IMR-90 (cell line): ENCODE measurements at regions not wholly inside any gene's neighbourhood (a gene's known extent, or its start where the extent isn't known, plus 50 kb on each side); places are given as distances from the start of the nearest gene placed in this dataset.

Source experiments
- ATAC-seq: fragments of 200-7000 bp; cut with Tn5 transposase; 2 replicates; pipeline ENCODE4 v1.9.1; 2020; ENCODE audit warnings: low read depth, mild to moderate bottlenecking, moderate library complexity
- BruUV-seq: library from RNA; stranded (reverse); fragments of 400-500 nt; replicated peaks from 2 replicates; lab custom pipeline; 2021; lab: Mats Ljungman, UMichigan
- CTCF ChIA-PET: fragments of 300-600 bp; formaldehyde crosslinking; extraction: SDS; loops from one replicate; lab custom pipeline; 2021; ENCODE audit warnings: antibody characterized with exemption; lab: Yijun Ruan, JAX
- POLR2A ChIA-PET: fragments of 300-600 bp; sonication (Branson Sonifier 250); formaldehyde crosslinking; loops from one replicate; lab custom pipeline; 2022; ENCODE audit warnings: antibody characterized with exemption; ENCODE audit not compliant: unreplicated experiment; lab: Charles Lee
- DNase-seq: peaks from one replicate; pipeline ENCODE4 v3.0.0; 2013
- H2AFZ ChIP-seq: replicated peaks from 2 replicates; pipeline ENCODE3; 2013; ENCODE audit warnings: low read length, mild to moderate bottlenecking; ENCODE audit not compliant: poor library complexity
- H2AK5ac ChIP-seq: 2 replicates; pipeline ENCODE4 v1.6.1; 2013; ENCODE audit warnings: low read depth, low read length, inconsistent platforms
- H2AK9ac ChIP-seq: replicated peaks from 2 replicates; pipeline ENCODE3; 2013; ENCODE audit warnings: mild to moderate bottlenecking, low read depth, low read length, moderate library complexity; ENCODE audit not compliant: poor library complexity
- H2BK120ac ChIP-seq: 2 replicates; pipeline ENCODE4 v1.6.1; 2013; ENCODE audit warnings: low read depth, low read length, inconsistent platforms
- H2BK15ac ChIP-seq: 3 replicates; pipeline ENCODE4 v1.6.1; 2013; ENCODE audit warnings: low read depth, low read length, inconsistent platforms
- H2BK20ac ChIP-seq: 2 replicates; pipeline ENCODE4 v1.6.1; 2013; ENCODE audit warnings: low read depth, mild to moderate bottlenecking, inconsistent platforms, low read length, moderate library complexity
- H2BK5ac ChIP-seq: 2 replicates; pipeline ENCODE4 v1.6.1; 2013; ENCODE audit warnings: mild to moderate bottlenecking, low read depth, low read length, inconsistent platforms; ENCODE audit not compliant: poor library complexity, severe bottlenecking
- H3K14ac ChIP-seq: replicated peaks from 2 replicates; pipeline ENCODE4 v1.6.1; 2013; ENCODE audit warnings: low read depth, low read length, inconsistent platforms
- H3K18ac ChIP-seq: 2 replicates; pipeline ENCODE4 v1.6.1; 2013; ENCODE audit warnings: low read depth, low read length, control low read depth
- H3K23ac ChIP-seq: 2 replicates; pipeline ENCODE4 v1.6.1; 2013; ENCODE audit warnings: low read depth, low read length, inconsistent platforms
- H3K27ac ChIP-seq: 2 replicates; pipeline ENCODE4 v1.5.1; 2013; ENCODE audit warnings: mild to moderate bottlenecking, control low read depth, low read length; ENCODE audit not compliant: insufficient read depth
- H3K27me3 ChIP-seq: 2 replicates; pipeline ENCODE4 v1.6.1; 2013; ENCODE audit warnings: low read length; ENCODE audit not compliant: control insufficient read depth, insufficient read depth
- H3K36me3 ChIP-seq: 2 replicates; pipeline ENCODE4 v1.6.1; 2013; ENCODE audit warnings: low read length, mixed read lengths; ENCODE audit not compliant: control insufficient read depth, insufficient read depth
- H3K4ac ChIP-seq: 2 replicates; pipeline ENCODE4 v1.6.1; 2013; ENCODE audit warnings: low read depth, low read length, inconsistent platforms
- H3K4me1 ChIP-seq: 2 replicates; pipeline ENCODE4 v1.6.1; 2013; ENCODE audit warnings: low read length, mixed read lengths; ENCODE audit not compliant: control insufficient read depth, insufficient read depth
- H3K4me2 ChIP-seq: 2 replicates; pipeline ENCODE4 v1.6.1; 2013; ENCODE audit warnings: low read depth, mild to moderate bottlenecking, control low read depth, low read length, moderate library complexity
- H3K4me3 ChIP-seq: 2 replicates; pipeline ENCODE4 v1.5.1; 2013; ENCODE audit warnings: low read depth, mild to moderate bottlenecking, control low read depth, low read length, moderate library complexity; ENCODE audit not compliant: insufficient read depth
- H3K56ac ChIP-seq: 2 replicates; pipeline ENCODE4 v1.6.1; 2013; ENCODE audit warnings: low read length, inconsistent platforms; ENCODE audit not compliant: insufficient read depth; ENCODE audit errors: extremely low read depth
- H3K79me1 ChIP-seq, 2 experiments: 2 replicates each; pipeline ENCODE4 v1.6.1; 2013; ENCODE audit warnings: low read length in 2 of 2, inconsistent platforms in 1 of 2, low read depth in 1 of 2
- H3K9ac ChIP-seq: 2 replicates; pipeline ENCODE4 v1.6.1; 2013; ENCODE audit warnings: low read depth, low read length, control low read depth
- H3K9me1 ChIP-seq: 2 replicates; pipeline ENCODE4 v1.6.1; 2013; ENCODE audit warnings: low read length, inconsistent platforms; ENCODE audit not compliant: insufficient read depth
- H3K9me3 ChIP-seq: 2 replicates; pipeline ENCODE4 v1.6.1; 2013; ENCODE audit warnings: low read length; ENCODE audit not compliant: control insufficient read depth, insufficient read depth
- H4K20me1 ChIP-seq: 2 replicates; pipeline ENCODE4 v1.6.1; 2013; ENCODE audit warnings: low read length, inconsistent platforms; ENCODE audit not compliant: insufficient read depth
- H4K5ac ChIP-seq: 2 replicates; pipeline ENCODE4 v1.6.1; 2013; ENCODE audit warnings: mild to moderate bottlenecking, low read depth, low read length, control low read depth
- H4K8ac ChIP-seq, 2 experiments: 2 replicates each; pipeline ENCODE4 v1.6.1; 2013; ENCODE audit warnings: low read depth in 2 of 2, low read length in 2 of 2, control low read depth in 1 of 2, inconsistent platforms in 1 of 2
- H4K91ac ChIP-seq: 2 replicates; pipeline ENCODE4 v1.6.1; 2013; ENCODE audit warnings: low read depth, low read length, inconsistent platforms; ENCODE audit not compliant: insufficient read depth
- BHLHE40 ChIP-seq: fragments of 150-350 bp; IDR thresholded peaks from 2 replicates; pipeline ENCODE4 v1.6.1; 2016; ENCODE audit warnings: mild to moderate bottlenecking, low read depth, low read length
- CHD1 ChIP-seq: IDR thresholded peaks from 2 replicates; pipeline ENCODE4 v1.6.1; 2012; ENCODE audit warnings: low read depth, low read length, improper control_type of control experiment
- FOS ChIP-seq: fragments of 150-350 bp; IDR thresholded peaks from 2 replicates; pipeline ENCODE4 v1.6.1; 2016; ENCODE audit warnings: low read depth, low read length
- MAFK ChIP-seq: IDR thresholded peaks from 2 replicates; pipeline ENCODE4 v1.6.1; 2012; ENCODE audit warnings: low read depth, low read length, improper control_type of control experiment
- MAZ ChIP-seq: IDR thresholded peaks from 2 replicates; pipeline ENCODE4 v1.6.1; 2012; ENCODE audit warnings: low read depth, mild to moderate bottlenecking, low read length, improper control_type of control experiment, moderate library complexity, borderline replicate concordance
- MXI1 ChIP-seq: IDR thresholded peaks from 2 replicates; pipeline ENCODE4 v1.6.1; 2012; ENCODE audit warnings: low read depth, mild to moderate bottlenecking, low read length, moderate library complexity, borderline replicate concordance
- NFE2L2 ChIP-seq: fragments of 150-350 bp; IDR thresholded peaks from 2 replicates; pipeline ENCODE4 v1.6.1; 2016; ENCODE audit warnings: low read depth, mild to moderate bottlenecking, low read length
- POLR2A ChIP-seq: IDR thresholded peaks from 2 replicates; pipeline ENCODE4 v1.6.1; 2012; ENCODE audit warnings: mild to moderate bottlenecking, low read depth, low read length
- RAD21 ChIP-seq: IDR thresholded peaks from 2 replicates; pipeline ENCODE4 v1.6.1; 2012; ENCODE audit warnings: low read length, improper control_type of control experiment
- RCOR1 ChIP-seq: IDR thresholded peaks from 2 replicates; pipeline ENCODE4 v1.6.1; 2012; ENCODE audit warnings: mild to moderate bottlenecking, low read length, improper control_type of control experiment; ENCODE audit not compliant: insufficient replicate concordance
- RFX5 ChIP-seq: IDR thresholded peaks from 2 replicates; pipeline ENCODE4 v1.8.0; 2012; ENCODE audit warnings: low read depth, mild to moderate bottlenecking, low read length, moderate library complexity
- SMC3 ChIP-seq: fragments of 150-350 bp; IDR thresholded peaks from 2 replicates; pipeline ENCODE4 v1.6.1; 2016; ENCODE audit warnings: low read depth, mild to moderate bottlenecking, antibody characterized with exemption, low read length, moderate library complexity
- USF2 ChIP-seq: fragments of 150-350 bp; IDR thresholded peaks from 2 replicates; pipeline ENCODE4 v1.6.1; 2017; ENCODE audit warnings: mild to moderate bottlenecking, antibody characterized with exemption, low read length, low read depth
- WGBS, 2 experiments: methylation state at CpG; one replicate each; pipeline versions ENCODE4 v1.1.5 to v1.1.7; 2013; ENCODE audit warnings: missing lambda C conversion rate in 2 of 2; ENCODE audit not compliant: insufficient read length in 1 of 2; ENCODE audit errors: extremely low coverage in 2 of 2; 5-methylcytosine and 5-hydroxymethylcytosine counted together
- dilution Hi-C: fragments of 300-500 bp; cut with HindIII; formaldehyde crosslinking; loops from one replicate; pipeline ENCODE4 v1.14.3; 2018; ENCODE audit warnings: low sequenced_read_pairs; ENCODE audit not compliant: unreplicated experiment
- in situ Hi-C: fragments of 300-500 bp; cut with MboI; formaldehyde crosslinking; loops from 3 replicates; pipeline ENCODE4 v1.14.3; 2019; ENCODE audit warnings: low sequenced_read_pairs, inconsistent platforms, mixed read lengths
- intact Hi-C: fragments of 100-400 bp; cut with micrococcal nuclease; formaldehyde crosslinking; loops from 2 replicates; pipeline ENCODE4 v1.10.0; 2022
- TF ChIP-seq, protein P1 (sequence below): conservative IDR thresholded peaks from 2 replicates; pipeline ENCODE4 v1.5.1; 2012; ENCODE audit warnings: mild to moderate bottlenecking, low read depth, low read length, improper control_type of control experiment
- TF ChIP-seq, protein P2 (sequence below): fragments of 150-350 bp; IDR thresholded peaks from 2 replicates; pipeline ENCODE4 v1.6.1; 2016; ENCODE audit warnings: low read depth, mild to moderate bottlenecking, low read length, moderate library complexity, borderline replicate concordance

GRCh38 chr21:35169574-35169973 lies 120.5 kb upstream of the RUNX1 start:
- no peaks in the 10 kb centered on the region for H3K27me3 ChIP-seq
- no peak overlapping the region for H2BK20ac ChIP-seq
- no peak overlapping the region for H3K18ac ChIP-seq
- H2BK15ac ChIP-seq, result no peak overlapping the region
- no TSS peak for BruUV-seq
- no peaks in the 10 kb centered on the region for H3K79me1 ChIP-seq
- H3K14ac ChIP-seq, result no peak overlapping the region
- no peaks in the 10 kb centered on the region for H3K9me3 ChIP-seq
- DNase-seq, result no peak
- H2AK9ac ChIP-seq, result no peak overlapping the region
- H4K91ac ChIP-seq, result no peak overlapping the region
- no peak overlapping the region for H3K4ac ChIP-seq
- H3K27ac ChIP-seq, result no peak overlapping the region
- no peak overlapping the region for H3K9ac ChIP-seq
- no peak overlapping the region for H3K4me2 ChIP-seq
- POLR2A ChIA-PET, result no interaction called here
- in situ Hi-C loops (no loop called here), intact Hi-C loops (no loop called here), dilution Hi-C loops (no loop called here)
- H2BK5ac ChIP-seq, result no peak overlapping the region
- no peak overlapping the region for H2AFZ ChIP-seq
- H4K5ac ChIP-seq, result no peak overlapping the region
- no peak overlapping the region for H3K4me3 ChIP-seq
- no peaks in the 10 kb centered on the region for H4K20me1 ChIP-seq
- H3K9me1 ChIP-seq, result no peaks in the 10 kb centered on the region
- H2AK5ac ChIP-seq, result no peak overlapping the region
- no peak overlapping the region for H2BK120ac ChIP-seq
- no CpG with 5 or more reads among the region's 1 CpG for WGBS, 2 experiments
- CTCF ChIA-PET, result no interaction called here
- H3K36me3 ChIP-seq, result no peaks in the 10 kb centered on the region
- H3K56ac ChIP-seq, result no peak overlapping the region
- TF ChIP-seq, protein P1, sequence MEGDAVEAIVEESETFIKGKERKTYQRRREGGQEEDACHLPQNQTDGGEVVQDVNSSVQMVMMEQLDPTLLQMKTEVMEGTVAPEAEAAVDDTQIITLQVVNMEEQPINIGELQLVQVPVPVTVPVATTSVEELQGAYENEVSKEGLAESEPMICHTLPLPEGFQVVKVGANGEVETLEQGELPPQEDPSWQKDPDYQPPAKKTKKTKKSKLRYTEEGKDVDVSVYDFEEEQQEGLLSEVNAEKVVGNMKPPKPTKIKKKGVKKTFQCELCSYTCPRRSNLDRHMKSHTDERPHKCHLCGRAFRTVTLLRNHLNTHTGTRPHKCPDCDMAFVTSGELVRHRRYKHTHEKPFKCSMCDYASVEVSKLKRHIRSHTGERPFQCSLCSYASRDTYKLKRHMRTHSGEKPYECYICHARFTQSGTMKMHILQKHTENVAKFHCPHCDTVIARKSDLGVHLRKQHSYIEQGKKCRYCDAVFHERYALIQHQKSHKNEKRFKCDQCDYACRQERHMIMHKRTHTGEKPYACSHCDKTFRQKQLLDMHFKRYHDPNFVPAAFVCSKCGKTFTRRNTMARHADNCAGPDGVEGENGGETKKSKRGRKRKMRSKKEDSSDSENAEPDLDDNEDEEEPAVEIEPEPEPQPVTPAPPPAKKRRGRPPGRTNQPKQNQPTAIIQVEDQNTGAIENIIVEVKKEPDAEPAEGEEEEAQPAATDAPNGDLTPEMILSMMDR, result no peak
- TF ChIP-seq SMC3 (no peak), RAD21 (no peak), BHLHE40 (no peak), POLR2A (no peak), RFX5 (no peak), MAFK (no peak), FOS (no peak), NFE2L2 (no peak), USF2 (no peak), MAZ (no peak), MXI1 (no peak), RCOR1 (no peak), CHD1 (no peak)
- TF ChIP-seq, protein P2, sequence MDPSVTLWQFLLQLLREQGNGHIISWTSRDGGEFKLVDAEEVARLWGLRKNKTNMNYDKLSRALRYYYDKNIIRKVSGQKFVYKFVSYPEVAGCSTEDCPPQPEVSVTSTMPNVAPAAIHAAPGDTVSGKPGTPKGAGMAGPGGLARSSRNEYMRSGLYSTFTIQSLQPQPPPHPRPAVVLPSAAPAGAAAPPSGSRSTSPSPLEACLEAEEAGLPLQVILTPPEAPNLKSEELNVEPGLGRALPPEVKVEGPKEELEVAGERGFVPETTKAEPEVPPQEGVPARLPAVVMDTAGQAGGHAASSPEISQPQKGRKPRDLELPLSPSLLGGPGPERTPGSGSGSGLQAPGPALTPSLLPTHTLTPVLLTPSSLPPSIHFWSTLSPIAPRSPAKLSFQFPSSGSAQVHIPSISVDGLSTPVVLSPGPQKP, result no peak
- ATAC-seq, result no peak
- no peaks in the 10 kb centered on the region for H3K4me1 ChIP-seq
- H3K23ac ChIP-seq, result no peak overlapping the region
- H4K8ac ChIP-seq, result no peak overlapping the region
